Forelimb muscle (tissue), 1 donor: ENCODE measurements at regions not wholly inside any gene's neighbourhood (a gene's known extent, or its start where the extent isn't known, plus 50 kb on each side); places are given as distances from the start of the nearest gene placed in this dataset.
A peak's percentile ranks its signal among the peaks of the same experiment; 100 is the strongest.
"Not testable (repeated sequence)": the region's sequence is repeated elsewhere in the genome, so short reads cannot be mapped to it uniquely, and the experiment has no call there.

Experiments
- DNase-seq: peaks from one replicate; pipeline ENCODE4 v3.0.0-alpha.2; 2013; ENCODE audit warnings: low read depth

GRCh38 chr2:7094231-7094741 is 177.1 kb downstream of the RNF144A start:
- no peak for DNase-seq

- no peak for DNase-seq
Measured at GRCh38 chr2:7096726-7097352, 179.6 kb downstream of the RNF144A start.

- DNase-seq, result peak; percentile 25
Measured at GRCh38 chr2:7097353-7097895, 180.2 kb downstream of the RNF144A start.

GRCh38 chr2:7098816-7099215 is 181.6 kb downstream of the RNF144A start:
- DNase-seq, result no peak

- not testable (repeated sequence) for DNase-seq
Measured at GRCh38 chr2:7099687-7100086, 182.5 kb downstream of the RNF144A start.

- DNase-seq, result no peak
Measured at GRCh38 chr2:7102826-7103225, 185.6 kb downstream of the RNF144A start.

- no peak for DNase-seq
Measured at GRCh38 chr2:7108792-7109532, 191.8 kb downstream of the RNF144A start.

- DNase-seq, result no peak
Measured at GRCh38 chr2:7109533-7109885, 192.3 kb downstream of the RNF144A start.

- DNase-seq, result no peak
Measured at GRCh38 chr2:7111626-7112025, 194.4 kb downstream of the RNF144A start.

- DNase-seq, result no peak
Measured at GRCh38 chr2:7115364-7115763, 198.2 kb downstream of the RNF144A start.

GRCh38 chr2:7115906-7116305 is 198.7 kb downstream of the RNF144A start:
- no peak for DNase-seq

GRCh38 chr2:7116511-7116910 is 199.3 kb downstream of the RNF144A start:
- no peak for DNase-seq

GRCh38 chr2:7117076-7117475 is 199.9 kb downstream of the RNF144A start:
- DNase-seq, result no peak

GRCh38 chr2:7118606-7119131 is 201.5 kb downstream of the RNF144A start:
- no peak for DNase-seq

- DNase-seq, result peak; percentile 67
Measured at GRCh38 chr2:7119132-7119835, 202.1 kb downstream of the RNF144A start.

- DNase-seq, result no peak
Measured at GRCh38 chr2:7121851-7122250, 204.6 kb downstream of the RNF144A start.

GRCh38 chr2:7127156-7127555 is 209.9 kb downstream of the RNF144A start:
- DNase-seq, result peak; percentile 20

- no peak for DNase-seq
Measured at GRCh38 chr2:7127687-7128086, 210.5 kb downstream of the RNF144A start.

- DNase-seq, result no peak
Measured at GRCh38 chr2:7131261-7131660, 214.0 kb downstream of the RNF144A start.

GRCh38 chr2:7132753-7133152 is 215.5 kb downstream of the RNF144A start:
- DNase-seq, result no peak

GRCh38 chr2:7133521-7133920 is 216.3 kb downstream of the RNF144A start:
- DNase-seq, result no peak

GRCh38 chr2:7140306-7140705 is 223.1 kb downstream of the RNF144A start:
- no peak for DNase-seq
